HepG2 (cell line): ENCODE measurements at regions not wholly inside any gene's neighbourhood (a gene's known extent, or its start where the extent isn't known, plus 50 kb on each side); places are given as distances from the start of the nearest gene placed in this dataset.

Experiments used
- ATAC-seq: fragments of 200-7000 bp; cut with Tn5 transposase; 3 replicates; pipeline ENCODE4 v1.9.1; 2020; ENCODE audit warnings: mild to moderate bottlenecking, moderate library complexity
- BruUV-seq: library from RNA; stranded (reverse); fragments of 400-500 nt; replicated peaks from 2 replicates; lab custom pipeline; 2021; lab: Mats Ljungman, UMichigan
- CTCF ChIA-PET: fragments of 300-600 bp; formaldehyde crosslinking; extraction: SDS; loops from one replicate; lab custom pipeline; 2021; ENCODE audit warnings: low total read pairs, inconsistent platforms, low intra/inter-chr PET ratio; lab: Yijun Ruan, JAX
- POLR2A ChIA-PET: fragments of 350-600 bp; sonication (Branson Sonifier 250); formaldehyde crosslinking; loops from one replicate; lab custom pipeline; 2020; ENCODE audit warnings: antibody characterized with exemption, inconsistent platforms; lab: Yijun Ruan, JAX
- DNase-seq: peaks from one replicate; pipeline ENCODE4 v3.0.0-alpha.2; 2015; ENCODE audit warnings: low spot score
- FAIRE-seq: peaks from 3 replicates; lab custom pipeline; 2011; peaks lifted over from hg19 to GRCh38; lab: Jason Lieb, UNC
- H2AFZ ChIP-seq: one replicate; pipeline ENCODE4 v1.6.1; 2011; ENCODE audit warnings: low read length, inconsistent platforms
- H3K27ac ChIP-seq: fragments of 300-600 bp; 3 replicates; pipeline ENCODE4 v1.8.0; 2011; ENCODE audit warnings: mixed run types, mild to moderate bottlenecking, mixed read lengths, low read length, inconsistent platforms; ENCODE audit not compliant: insufficient read depth; ENCODE audit errors: extremely low read length
- H3K27me3 ChIP-seq, 2 experiments: fragments of 200-600 bp in 1 of 2; 2 replicates in 1 of 2; 3 replicates in 1 of 2; pipeline versions ENCODE4 v1.6.0 to v1.8.0; 2011; ENCODE audit warnings: low read length in 2 of 2, mild to moderate bottlenecking in 2 of 2, moderate library complexity in 2 of 2, inconsistent platforms in 1 of 2; ENCODE audit not compliant: insufficient read depth in 2 of 2, control insufficient read depth in 1 of 2
- H3K36me3 ChIP-seq, 2 experiments: fragments of 200-600 bp in 1 of 2; replicated peaks in 1 of 2; 2 replicates in 1 of 2; 3 replicates in 1 of 2; pipeline versions ENCODE4 v1.5.1 to v1.8.0; 2011; ENCODE audit warnings: low read length in 2 of 2, inconsistent platforms in 1 of 2; ENCODE audit not compliant: insufficient read depth in 2 of 2, control insufficient read depth in 1 of 2
- H3K4me1 ChIP-seq: 2 replicates; pipeline ENCODE4 v1.5.1; 2012; ENCODE audit warnings: low read length, inconsistent platforms; ENCODE audit not compliant: insufficient read depth
- H3K4me2 ChIP-seq: 2 replicates; pipeline ENCODE4 v1.6.0; 2011; ENCODE audit warnings: low read depth, low read length, inconsistent platforms
- H3K4me3 ChIP-seq, 3 experiments: fragments of 200-600 bp in 1 of 3; sonication (generic), shearing (Covaris generic) in 1 of 3; replicated peaks in 1 of 3; 2 replicates each; pipeline ENCODE4 v1.5.1; 2011 to 2016; ENCODE audit warnings: low read length in 3 of 3, inconsistent platforms in 2 of 3, low read depth in 2 of 3, mild to moderate bottlenecking in 2 of 3, control low read depth in 1 of 3, mixed read lengths in 1 of 3; ENCODE audit not compliant: insufficient read depth in 1 of 3
- H3K79me2 ChIP-seq: one replicate; pipeline ENCODE4 v1.6.1; 2011; ENCODE audit warnings: low read length, inconsistent platforms; ENCODE audit not compliant: insufficient read depth
- H3K9ac ChIP-seq: 2 replicates; pipeline ENCODE4 v1.6.0; 2011; ENCODE audit warnings: mild to moderate bottlenecking, low read depth, low read length, inconsistent platforms; ENCODE audit not compliant: insufficient read depth
- H3K9me3 ChIP-seq: 2 replicates; pipeline ENCODE4 v1.5.1; 2012; ENCODE audit warnings: mild to moderate bottlenecking, low read length
- H4K20me1 ChIP-seq: 2 replicates; pipeline ENCODE4 v1.6.0; 2011; ENCODE audit warnings: inconsistent platforms, mild to moderate bottlenecking, low read length, moderate library complexity; ENCODE audit not compliant: insufficient read depth
- GZF1 ChIP-seq: sonication (generic); formaldehyde crosslinking; IDR thresholded peaks from 2 replicates; pipeline ENCODE4 v1.5.1; 2020; ENCODE audit warnings: mild to moderate bottlenecking, missing genetic modification reagents
- NFKB2 ChIP-seq: sonication (generic); formaldehyde crosslinking; IDR thresholded peaks from 2 replicates; pipeline ENCODE4 v1.4.0; 2020; ENCODE audit warnings: missing genetic modification reagents, borderline replicate concordance
- NFRKB ChIP-seq: fragments of 450-650 bp; IDR thresholded peaks from 2 replicates; pipeline ENCODE4 v1.6.1; 2017
- TFAP4 ChIP-seq: sonication (generic); IDR thresholded peaks from 2 replicates; pipeline ENCODE4 v1.6.1; 2016; ENCODE audit warnings: low read depth, borderline replicate concordance
- ZNF430 ChIP-seq: sonication (generic); formaldehyde crosslinking; IDR thresholded peaks from 2 replicates; pipeline ENCODE4 v1.9.0; 2021; ENCODE audit warnings: mild to moderate bottlenecking, missing genetic modification reagents
- ZSCAN25 ChIP-seq: sonication (generic); formaldehyde crosslinking; IDR thresholded peaks from 2 replicates; pipeline ENCODE4 v1.8.0; 2022; ENCODE audit warnings: mild to moderate bottlenecking, missing genetic modification reagents
- WGBS: methylation state at CpG from one replicate; pipeline ENCODE4 v1.1.6; 2017; ENCODE audit warnings: low lambda C conversion rate; 5-methylcytosine and 5-hydroxymethylcytosine counted together
- in situ Hi-C: cut with HindIII; loops from 2 replicates; pipeline ENCODE4 v1.10.0; 2017; ENCODE audit warnings: low pct_unique_long_range_greater_than_20kb; ENCODE audit not compliant: extremely low pct_ligation_motif_present
- intact Hi-C: fragments of 100-400 bp; cut with micrococcal nuclease; formaldehyde crosslinking; loops from one replicate; pipeline ENCODE4 v1.10.0; 2022; ENCODE audit not compliant: unreplicated experiment
- TF ChIP-seq, protein P1 (sequence below): sonication (generic); formaldehyde crosslinking; IDR thresholded peaks from 2 replicates; pipeline ENCODE4 v1.4.0; 2020; ENCODE audit warnings: missing genetic modification reagents

DNA sequence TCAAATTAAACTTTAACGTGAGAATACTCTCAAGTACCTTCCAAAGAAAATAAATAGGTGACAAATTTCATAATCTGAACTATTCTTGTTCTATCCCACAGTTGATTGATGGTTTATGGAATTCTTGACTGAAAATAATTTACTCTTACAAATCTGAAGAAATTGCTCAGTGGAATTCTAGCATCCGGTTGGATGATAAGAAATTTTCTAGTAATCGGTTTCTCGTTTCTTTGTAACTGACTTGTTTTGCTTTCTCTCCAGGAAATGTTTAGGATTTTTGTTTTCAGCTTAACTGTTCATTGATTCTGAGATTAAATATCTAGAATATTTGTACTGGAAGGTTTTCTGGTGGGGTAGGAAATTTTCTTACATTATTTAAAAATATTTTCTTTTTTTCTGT is 558.9 kb upstream of the ADAMTS5 start:
- Histone ChIP-seq H3K9me3 (peaks cover 69% of the 10 kb centered on the region), H3K79me2 (no peaks in the 10 kb centered on the region), H3K9ac (no peak overlapping the region), H4K20me1 (no peaks in the 10 kb centered on the region), H3K4me2 (no peak overlapping the region), H3K36me3 (no peaks in the 10 kb centered on the region), H2AFZ (no peak overlapping the region), H3K4me3 (no peak overlapping the region), H3K27ac (no peak overlapping the region), H3K27me3 (no peaks in the 10 kb centered on the region), H3K4me1 (no peaks in the 10 kb centered on the region)
- TF ChIP-seq ZSCAN25 (CRISPR knock-in tag) (no peak), ZNF430 (CRISPR knock-in tag) (no peak), TFAP4 (no peak), GZF1 (CRISPR knock-in tag) (no peak), NFRKB (no peak), NFKB2 (CRISPR knock-in tag) (no peak)
- TF ChIP-seq, protein P1, sequence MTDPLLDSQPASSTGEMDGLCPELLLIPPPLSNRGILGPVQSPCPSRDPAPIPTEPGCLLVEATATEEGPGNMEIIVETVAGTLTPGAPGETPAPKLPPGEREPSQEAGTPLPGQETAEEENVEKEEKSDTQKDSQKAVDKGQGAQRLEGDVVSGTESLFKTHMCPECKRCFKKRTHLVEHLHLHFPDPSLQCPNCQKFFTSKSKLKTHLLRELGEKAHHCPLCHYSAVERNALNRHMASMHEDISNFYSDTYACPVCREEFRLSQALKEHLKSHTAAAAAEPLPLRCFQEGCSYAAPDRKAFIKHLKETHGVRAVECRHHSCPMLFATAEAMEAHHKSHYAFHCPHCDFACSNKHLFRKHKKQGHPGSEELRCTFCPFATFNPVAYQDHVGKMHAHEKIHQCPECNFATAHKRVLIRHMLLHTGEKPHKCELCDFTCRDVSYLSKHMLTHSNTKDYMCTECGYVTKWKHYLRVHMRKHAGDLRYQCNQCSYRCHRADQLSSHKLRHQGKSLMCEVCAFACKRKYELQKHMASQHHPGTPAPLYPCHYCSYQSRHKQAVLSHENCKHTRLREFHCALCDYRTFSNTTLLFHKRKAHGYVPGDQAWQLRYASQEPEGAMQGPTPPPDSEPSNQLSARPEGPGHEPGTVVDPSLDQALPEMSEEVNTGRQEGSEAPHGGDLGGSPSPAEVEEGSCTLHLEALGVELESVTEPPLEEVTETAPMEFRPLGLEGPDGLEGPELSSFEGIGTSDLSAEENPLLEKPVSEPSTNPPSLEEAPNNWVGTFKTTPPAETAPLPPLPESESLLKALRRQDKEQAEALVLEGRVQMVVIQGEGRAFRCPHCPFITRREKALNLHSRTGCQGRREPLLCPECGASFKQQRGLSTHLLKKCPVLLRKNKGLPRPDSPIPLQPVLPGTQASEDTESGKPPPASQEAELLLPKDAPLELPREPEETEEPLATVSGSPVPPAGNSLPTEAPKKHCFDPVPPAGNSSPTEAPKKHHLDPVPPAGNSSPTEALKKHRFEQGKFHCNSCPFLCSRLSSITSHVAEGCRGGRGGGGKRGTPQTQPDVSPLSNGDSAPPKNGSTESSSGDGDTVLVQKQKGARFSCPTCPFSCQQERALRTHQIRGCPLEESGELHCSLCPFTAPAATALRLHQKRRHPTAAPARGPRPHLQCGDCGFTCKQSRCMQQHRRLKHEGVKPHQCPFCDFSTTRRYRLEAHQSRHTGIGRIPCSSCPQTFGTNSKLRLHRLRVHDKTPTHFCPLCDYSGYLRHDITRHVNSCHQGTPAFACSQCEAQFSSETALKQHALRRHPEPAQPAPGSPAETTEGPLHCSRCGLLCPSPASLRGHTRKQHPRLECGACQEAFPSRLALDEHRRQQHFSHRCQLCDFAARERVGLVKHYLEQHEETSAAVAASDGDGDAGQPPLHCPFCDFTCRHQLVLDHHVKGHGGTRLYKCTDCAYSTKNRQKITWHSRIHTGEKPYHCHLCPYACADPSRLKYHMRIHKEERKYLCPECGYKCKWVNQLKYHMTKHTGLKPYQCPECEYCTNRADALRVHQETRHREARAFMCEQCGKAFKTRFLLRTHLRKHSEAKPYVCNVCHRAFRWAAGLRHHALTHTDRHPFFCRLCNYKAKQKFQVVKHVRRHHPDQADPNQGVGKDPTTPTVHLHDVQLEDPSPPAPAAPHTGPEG (CRISPR knock-in tag), result no peak
- 23% methylated on average over 4 of the region's 4 CpGs for WGBS
- ChIA-PET POLR2A (no interaction called here), CTCF (no interaction called here)
- intact Hi-C loops, result no loop called here
- FAIRE-seq, result no peak
- no TSS peak for BruUV-seq
- no peak for ATAC-seq
- in situ Hi-C loops, result no loop called here
- no peak for DNase-seq
